CD4-positive, CD25-positive, alpha-beta regulatory T cell (primary cell): ENCODE measurements at regions not wholly inside any gene's neighbourhood (a gene's known extent, or its start where the extent isn't known, plus 50 kb on each side); places are given as distances from the start of the nearest gene placed in this dataset.

Source experiments
- ATAC-seq, 2 donors: fragments of 150-1000 bp; cut with Tn5 transposase; one replicate each; pipeline ENCODE4 v1.10.0; 2021; ENCODE audit warnings: low read depth in 2 of 2, moderate number of reproducible peaks in 2 of 2, moderate library complexity in 1 of 2
- DNase-seq, 3 donors: peaks; one replicate each; pipeline versions ENCODE4 v3.0.0 to v3.0.0-alpha.2; 2012 to 2022; ENCODE audit warnings: mixed read lengths in 1 of 3
- H3K27ac ChIP-seq: one replicate; pipeline ENCODE4 v1.7.0; 2013; ENCODE audit warnings: mild to moderate bottlenecking, low read length; ENCODE audit not compliant: insufficient read depth, poor library complexity, severe bottlenecking
- H3K27me3 ChIP-seq: one replicate; pipeline ENCODE4 v1.7.0; 2013; ENCODE audit warnings: low read length; ENCODE audit not compliant: control insufficient read depth, insufficient read depth
- H3K36me3 ChIP-seq: one replicate; pipeline ENCODE4 v1.7.0; 2013; ENCODE audit warnings: mild to moderate bottlenecking, low read length, moderate library complexity; ENCODE audit not compliant: control insufficient read depth, insufficient read depth
- H3K4me1 ChIP-seq: 2 replicates; pipeline ENCODE4 v1.7.0; 2013; ENCODE audit warnings: mild to moderate bottlenecking, low read length; ENCODE audit not compliant: insufficient read depth, control insufficient read depth, poor library complexity, severe bottlenecking
- H3K4me3 ChIP-seq: one replicate; pipeline ENCODE4 v1.7.0; 2013; ENCODE audit warnings: low read depth, mild to moderate bottlenecking, low read length, moderate library complexity
- H3K9me3 ChIP-seq, 2 experiments: 1 replicate in 1 of 2; 2 replicates in 1 of 2; pipeline ENCODE4 v1.7.0; 2013; ENCODE audit warnings: low read length in 2 of 2, mild to moderate bottlenecking in 1 of 2, moderate library complexity in 1 of 2; ENCODE audit not compliant: control insufficient read depth in 2 of 2
- H3K27ac Mint-ChIP-seq, 3 donors: one replicate each; pipeline ENCODE4 v1.8.0; 2020 to 2022; ENCODE audit warnings: mild to moderate bottlenecking in 3 of 3, mixed read lengths in 3 of 3, moderate library complexity in 2 of 3
- H3K27me3 Mint-ChIP-seq: one replicate; pipeline ENCODE4 v1.8.0; 2022; ENCODE audit warnings: mild to moderate bottlenecking, mixed read lengths
- H3K36me3 Mint-ChIP-seq: one replicate; pipeline ENCODE4 v1.8.0; 2020; ENCODE audit warnings: mixed read lengths
- H3K4me1 Mint-ChIP-seq, 4 donors: one replicate each; pipeline ENCODE4 v1.8.0; 2020 to 2022; ENCODE audit warnings: mixed read lengths in 4 of 4, mild to moderate bottlenecking in 1 of 4
- H3K4me3 Mint-ChIP-seq, 4 donors: one replicate each; pipeline ENCODE4 v1.8.0; 2020 to 2022; ENCODE audit warnings: mild to moderate bottlenecking in 4 of 4, mixed read lengths in 4 of 4, moderate library complexity in 3 of 4
- H3K9me3 Mint-ChIP-seq, 7 donors: one replicate each; pipeline ENCODE4 v1.8.0; 2020 to 2022; ENCODE audit warnings: mixed read lengths in 7 of 7, mild to moderate bottlenecking in 3 of 7, moderate library complexity in 2 of 7

DNA sequence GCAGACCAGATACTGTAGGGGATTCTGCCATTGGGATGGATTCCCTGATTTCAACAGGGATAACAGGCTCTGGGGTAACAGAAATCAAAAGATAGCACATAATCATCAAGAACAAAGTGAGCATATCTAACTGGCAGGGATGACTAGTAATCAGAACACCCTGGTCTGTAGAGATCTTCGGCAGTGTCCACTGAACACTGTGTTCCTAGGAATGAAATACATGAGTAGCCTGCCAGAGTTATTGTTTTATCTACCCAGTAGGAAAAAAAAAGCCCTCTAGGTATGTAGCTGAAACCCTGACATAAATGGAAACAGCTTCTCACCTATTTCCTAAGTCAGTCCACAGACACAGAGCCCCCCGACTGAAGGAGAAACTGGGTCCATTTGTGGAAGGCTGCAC, 340.3 kb upstream of the ZNF385D start:
- H3K27ac ChIP-seq: no peak overlapping the region
- H3K9me3 ChIP-seq: no peaks in the 10 kb centered on the region
- no peak overlapping the region for H3K27ac Mint-ChIP-seq
- DNase-seq (no peak), ATAC-seq (no peak)
- no peaks in the 10 kb centered on the region for H3K27me3 Mint-ChIP-seq
- no peaks in the 10 kb centered on the region for H3K27me3 ChIP-seq
- no peaks in the 10 kb centered on the region for H3K36me3 ChIP-seq
- H3K9me3 Mint-ChIP-seq: peaks cover 0 to 6% (median 1%) of the 10 kb centered on the region in 7 donors
- no peaks in the 10 kb centered on the region for H3K36me3 Mint-ChIP-seq
- no peak overlapping the region for H3K4me3 ChIP-seq
- H3K4me1 Mint-ChIP-seq: no peaks in the 10 kb centered on the region
- H3K4me1 ChIP-seq: no peaks in the 10 kb centered on the region
- H3K4me3 Mint-ChIP-seq: no peak overlapping the region

DNA sequence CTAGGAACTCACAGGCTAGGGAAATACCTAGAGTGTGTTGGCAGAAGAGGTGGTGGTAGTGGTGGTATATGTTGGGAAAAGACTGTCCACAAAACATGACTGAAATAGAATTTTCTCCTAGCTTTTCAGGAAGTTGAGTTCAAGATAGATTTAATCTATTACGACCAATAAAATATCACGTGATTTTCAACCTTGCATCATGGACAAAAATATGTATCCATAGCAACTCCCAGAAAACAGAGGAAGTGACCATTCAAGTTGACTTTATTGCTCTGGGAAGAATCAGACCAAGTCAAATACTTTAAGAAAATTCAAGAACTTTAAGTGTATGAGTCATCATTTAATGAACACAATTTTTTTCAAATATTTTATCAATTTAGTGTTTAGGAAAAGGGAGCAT, 347.0 kb upstream of the ZNF385D start:
- H3K27ac ChIP-seq: no peak overlapping the region
- DNase-seq: no peak
- no peak overlapping the region for H3K4me3 ChIP-seq
- ATAC-seq: no peak
- H3K4me1 ChIP-seq: no peaks in the 10 kb centered on the region
- peaks cover 0 to 2% of the 10 kb centered on the region in 2 experiments for H3K9me3 ChIP-seq
- Mint-ChIP-seq H3K4me1 (no peaks in the 10 kb centered on the region), H3K27ac (no peak overlapping the region), H3K4me3 (no peak overlapping the region), H3K27me3 (no peaks in the 10 kb centered on the region), H3K36me3 (no peaks in the 10 kb centered on the region), H3K9me3 (peaks cover 0 to 12% (median 3%) of the 10 kb centered on the region in 7 donors)
- no peaks in the 10 kb centered on the region for H3K27me3 ChIP-seq
- no peaks in the 10 kb centered on the region for H3K36me3 ChIP-seq

- Histone ChIP-seq H3K27ac (no peak overlapping the region), H3K27me3 (no peaks in the 10 kb centered on the region), H3K36me3 (no peaks in the 10 kb centered on the region), H3K4me3 (no peak overlapping the region), H3K9me3 (peaks cover 0 to 2% of the 10 kb centered on the region in 2 experiments), H3K4me1 (no peaks in the 10 kb centered on the region)
- Mint-ChIP-seq H3K27me3 (no peaks in the 10 kb centered on the region), H3K27ac (no peak overlapping the region), H3K4me3 (no peak overlapping the region), H3K36me3 (no peaks in the 10 kb centered on the region), H3K9me3 (peaks cover 0 to 12% (median 3%) of the 10 kb centered on the region in 7 donors), H3K4me1 (no peaks in the 10 kb centered on the region)
- DNase-seq: no peak
- no peak for ATAC-seq
These were observed 350.3 kb upstream of the ZNF385D start for GRCh38 chr3:22101351-22101750.

DNA sequence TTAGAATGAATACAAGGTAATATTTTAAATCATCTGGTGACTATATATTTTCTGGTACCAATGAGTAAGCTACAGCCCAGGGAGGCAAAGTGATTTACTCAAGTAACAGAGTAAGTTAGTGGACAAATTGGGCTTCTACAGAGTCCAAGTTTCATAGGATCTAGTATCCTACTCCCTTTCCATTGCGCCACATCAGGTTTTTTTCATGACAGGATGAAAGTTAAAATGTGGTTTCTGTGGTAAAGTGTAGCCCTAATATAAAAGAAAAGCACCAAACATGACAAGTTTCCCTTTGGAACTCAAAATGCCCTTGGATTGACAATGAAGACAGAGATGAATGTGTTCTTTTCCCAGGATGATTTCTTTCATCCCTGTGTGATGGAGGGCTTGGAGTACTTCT, 350.8 kb upstream of the ZNF385D start:
- Histone ChIP-seq H3K4me3 (no peak overlapping the region), H3K27me3 (no peaks in the 10 kb centered on the region), H3K4me1 (no peaks in the 10 kb centered on the region), H3K27ac (no peak overlapping the region), H3K36me3 (no peaks in the 10 kb centered on the region), H3K9me3 (peaks cover 0 to 2% of the 10 kb centered on the region in 2 experiments)
- H3K36me3 Mint-ChIP-seq: no peaks in the 10 kb centered on the region
- no peak for DNase-seq
- H3K9me3 Mint-ChIP-seq: peaks cover 0 to 15% (median 3%) of the 10 kb centered on the region in 7 donors
- no peak overlapping the region for H3K4me3 Mint-ChIP-seq
- H3K27ac Mint-ChIP-seq: no peak overlapping the region
- H3K27me3 Mint-ChIP-seq: no peaks in the 10 kb centered on the region
- no peaks in the 10 kb centered on the region for H3K4me1 Mint-ChIP-seq
- no peak for ATAC-seq

DNA sequence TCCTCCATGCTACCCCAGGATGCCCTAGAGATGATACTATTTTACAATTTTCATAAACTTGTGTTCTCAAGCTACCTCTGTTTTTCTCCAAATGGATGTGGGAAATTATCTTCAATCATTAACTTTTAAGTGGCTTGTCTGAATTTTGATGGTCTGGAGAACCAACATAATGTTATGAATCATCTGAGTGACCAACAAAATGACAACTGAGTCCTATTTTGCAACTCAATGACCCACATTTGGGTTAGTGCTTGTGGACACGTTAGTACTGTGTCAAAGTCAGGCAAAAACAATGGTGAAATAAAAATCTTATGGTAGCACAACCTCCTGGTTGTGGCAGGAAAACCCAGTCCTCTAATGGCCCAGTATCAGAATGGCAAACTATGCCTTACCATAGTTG, 352.4 kb upstream of the ZNF385D start:
- Histone ChIP-seq H3K4me3 (no peak overlapping the region), H3K27ac (no peak overlapping the region), H3K4me1 (no peaks in the 10 kb centered on the region), H3K9me3 (no peaks in the 10 kb centered on the region), H3K36me3 (no peaks in the 10 kb centered on the region), H3K27me3 (no peaks in the 10 kb centered on the region)
- H3K27ac Mint-ChIP-seq: no peak overlapping the region
- H3K9me3 Mint-ChIP-seq: peaks cover 0 to 12% (median 4%) of the 10 kb centered on the region in 7 donors
- no peaks in the 10 kb centered on the region for H3K27me3 Mint-ChIP-seq
- ATAC-seq (no peak), DNase-seq (no peak)
- H3K4me3 Mint-ChIP-seq: no peak overlapping the region
- no peaks in the 10 kb centered on the region for H3K4me1 Mint-ChIP-seq
- H3K36me3 Mint-ChIP-seq: no peaks in the 10 kb centered on the region

GRCh38 chr3:22106213-22106896, 355.3 kb upstream of the ZNF385D start:
- Mint-ChIP-seq H3K36me3 (no peaks in the 10 kb centered on the region), H3K4me1 (no peaks in the 10 kb centered on the region), H3K9me3 (peaks cover 0 to 8% (median 0%) of the 10 kb centered on the region in 7 donors), H3K27me3 (no peaks in the 10 kb centered on the region), H3K27ac (no peak overlapping the region), H3K4me3 (no peak overlapping the region)
- Histone ChIP-seq H3K4me1 (no peaks in the 10 kb centered on the region), H3K9me3 (no peaks in the 10 kb centered on the region), H3K36me3 (no peaks in the 10 kb centered on the region), H3K4me3 (no peak overlapping the region), H3K27ac (no peak overlapping the region), H3K27me3 (no peaks in the 10 kb centered on the region)
- DNase-seq: no peak
- no peak for ATAC-seq

- Histone ChIP-seq H3K27ac (no peak overlapping the region), H3K4me3 (no peak overlapping the region), H3K4me1 (no peaks in the 10 kb centered on the region), H3K27me3 (no peaks in the 10 kb centered on the region), H3K36me3 (no peaks in the 10 kb centered on the region), H3K9me3 (no peaks in the 10 kb centered on the region)
- H3K27me3 Mint-ChIP-seq: no peaks in the 10 kb centered on the region
- no peak for ATAC-seq
- DNase-seq: no peak
- H3K36me3 Mint-ChIP-seq: no peaks in the 10 kb centered on the region
- H3K4me3 Mint-ChIP-seq: no peak overlapping the region
- H3K27ac Mint-ChIP-seq: no peak overlapping the region
- H3K9me3 Mint-ChIP-seq: peaks cover 0 to 5% (median 1%) of the 10 kb centered on the region in 7 donors
- H3K4me1 Mint-ChIP-seq: no peaks in the 10 kb centered on the region
These were observed 360.2 kb upstream of the ZNF385D start for GRCh38 chr3:22111226-22111625.

DNA sequence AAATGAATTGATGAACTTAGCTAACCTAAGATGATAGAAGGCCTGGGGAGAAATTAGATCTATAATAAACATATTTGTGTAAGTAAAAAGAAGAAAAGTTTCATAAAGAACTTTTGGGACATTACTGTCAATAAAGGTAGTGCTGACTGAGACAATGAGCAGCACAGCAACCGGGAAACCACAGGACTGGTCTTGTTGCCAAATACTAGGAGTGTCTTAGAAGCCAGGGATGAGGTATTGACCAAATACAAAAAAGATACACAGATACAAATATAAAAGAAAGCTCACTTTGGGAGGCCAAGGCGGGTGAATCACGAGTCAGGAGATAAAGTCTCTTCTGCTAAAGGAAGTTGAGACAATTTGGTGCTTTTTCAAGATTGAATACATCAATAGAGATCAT, 362.4 kb upstream of the ZNF385D start:
- H3K27me3 ChIP-seq: no peaks in the 10 kb centered on the region
- DNase-seq (no peak), ATAC-seq (no peak)
- Mint-ChIP-seq H3K27me3 (no peaks in the 10 kb centered on the region), H3K36me3 (no peaks in the 10 kb centered on the region), H3K4me3 (no peak overlapping the region), H3K9me3 (peaks cover 0 to 2% (median 0%) of the 10 kb centered on the region in 7 donors), H3K4me1 (no peaks in the 10 kb centered on the region), H3K27ac (no peak overlapping the region)
- H3K27ac ChIP-seq: no peak overlapping the region
- no peaks in the 10 kb centered on the region for H3K36me3 ChIP-seq
- H3K9me3 ChIP-seq: no peaks in the 10 kb centered on the region
- H3K4me1 ChIP-seq: no peaks in the 10 kb centered on the region
- no peak overlapping the region for H3K4me3 ChIP-seq
